GM18870 (cell line): ENCODE measurements at regions not wholly inside any gene's neighbourhood (a gene's known extent, or its start where the extent isn't known, plus 50 kb on each side); places are given as distances from the start of the nearest gene placed in this dataset.
"Not testable (repeated sequence)": the region's sequence is repeated elsewhere in the genome, so short reads cannot be mapped to it uniquely, and the experiment has no call there.

ENCODE experiments used
- ATAC-seq: cut with Tn5 transposase; IDR thresholded peaks from one replicate; pipeline ENCODE4 v1.9.1; 2021; ENCODE audit warnings: moderate library complexity; ENCODE audit not compliant: unreplicated experiment

GRCh38 chr1:149157409-149157808 lies 54.1 kb upstream of the NBPF9 start:
- ATAC-seq, result not testable (repeated sequence)

GRCh38 chr1:149158308-149158707 lies 55.0 kb upstream of the NBPF9 start:
- ATAC-seq, result not testable (repeated sequence)

- ATAC-seq, result not testable (repeated sequence)
Observed at GRCh38 chr1:149163063-149163444, 59.7 kb upstream of the NBPF9 start.

GRCh38 chr1:149174765-149175164 lies 71.4 kb upstream of the NBPF9 start:
- not testable (repeated sequence) for ATAC-seq

- not testable (repeated sequence) for ATAC-seq
Observed at GRCh38 chr1:149175812-149176211, 72.5 kb upstream of the NBPF9 start.

- ATAC-seq, result not testable (repeated sequence)
Observed at GRCh38 chr1:149176453-149177316, 73.3 kb upstream of the NBPF9 start.

- not testable (repeated sequence) for ATAC-seq
Observed at GRCh38 chr1:149190742-149191141, 87.4 kb upstream of the NBPF9 start.

- not testable (repeated sequence) for ATAC-seq
Observed at GRCh38 chr1:149196651-149197050, 93.3 kb upstream of the NBPF9 start.

GRCh38 chr1:149200567-149200966 lies 97.2 kb upstream of the NBPF9 start:
- peak; percentile 55 for ATAC-seq

- ATAC-seq, result not testable (repeated sequence)
Observed at GRCh38 chr1:149202283-149202682, 98.9 kb upstream of the NBPF9 start.

- not testable (repeated sequence) for ATAC-seq
Observed at GRCh38 chr1:149204396-149204795, 101.0 kb upstream of the NBPF9 start.

- ATAC-seq, result not testable (repeated sequence)
Observed at GRCh38 chr1:149208836-149209235, 105.5 kb upstream of the NBPF9 start.

GRCh38 chr1:149211757-149212420 lies 108.5 kb upstream of the NBPF9 start:
- not testable (repeated sequence) for ATAC-seq

- ATAC-seq, result not testable (repeated sequence)
Observed at GRCh38 chr1:149212946-149213345, 109.6 kb upstream of the NBPF9 start.

GRCh38 chr1:149213673-149214072 lies 110.3 kb upstream of the NBPF9 start:
- ATAC-seq, result not testable (repeated sequence)

- ATAC-seq, result not testable (repeated sequence)
Observed at GRCh38 chr1:149218080-149218988, 115.0 kb upstream of the NBPF9 start.

- not testable (repeated sequence) for ATAC-seq
Observed at GRCh38 chr1:149219539-149219938, 116.2 kb upstream of the NBPF9 start.

GRCh38 chr1:149220463-149221074 lies 117.2 kb upstream of the NBPF9 start:
- not testable (repeated sequence) for ATAC-seq

GRCh38 chr1:149227933-149228665 lies 124.7 kb upstream of the NBPF9 start:
- ATAC-seq, result not testable (repeated sequence)
